HCT116 (cell line): ENCODE measurements at regions not wholly inside any gene's neighbourhood (a gene's known extent, or its start where the extent isn't known, plus 50 kb on each side); places are given as distances from the start of the nearest gene placed in this dataset.

ENCODE experiments used
- CEBPB ChIP-seq: IDR thresholded peaks from 2 replicates; pipeline ENCODE4 v1.6.1; 2012; ENCODE audit warnings: low read depth
- EGR1 ChIP-seq: IDR thresholded peaks from 2 replicates; pipeline ENCODE4 v1.6.1; 2012; ENCODE audit warnings: low read depth
- EZH2 ChIP-seq: fragments of 200-600 bp; sonication (generic); IDR thresholded peaks from 2 replicates; pipeline ENCODE4 v1.6.1; 2017; ENCODE audit warnings: antibody characterized with exemption, mixed run types
- EZH2phosphoT487 ChIP-seq: fragments of 200-600 bp; IDR thresholded peaks from 2 replicates; pipeline ENCODE4 v1.6.1; 2018; ENCODE audit warnings: antibody characterized with exemption, borderline replicate concordance
- JUND ChIP-seq: IDR thresholded peaks from 2 replicates; pipeline ENCODE4 v1.6.1; 2012
- MAX ChIP-seq: IDR thresholded peaks from 2 replicates; pipeline ENCODE4 v1.6.1; 2012
- POLR2A ChIP-seq: IDR thresholded peaks from 2 replicates; pipeline ENCODE4 v1.7.0; 2011; ENCODE audit warnings: borderline replicate concordance; ENCODE audit not compliant: insufficient read depth, insufficient read length; ENCODE audit errors: extremely low read depth
- POLR2AphosphoS5 ChIP-seq: IDR thresholded peaks from 2 replicates; pipeline ENCODE4 v1.6.1; 2011; ENCODE audit warnings: mild to moderate bottlenecking, low read depth, low read length, moderate library complexity
- RAD21 ChIP-seq: IDR thresholded peaks from 2 replicates; pipeline ENCODE4 v1.6.1; 2012; ENCODE audit warnings: low read depth, mild to moderate bottlenecking
- REST ChIP-seq: IDR thresholded peaks from 2 replicates; pipeline ENCODE4 v1.6.1; 2012; ENCODE audit warnings: low read depth
- SP1 ChIP-seq: IDR thresholded peaks from 2 replicates; pipeline ENCODE4 v1.6.1; 2012; ENCODE audit warnings: low read depth
- TCF7L2 ChIP-seq: IDR thresholded peaks from 2 replicates; pipeline ENCODE4 v1.7.0; 2011; ENCODE audit warnings: borderline replicate concordance, inconsistent platforms; ENCODE audit not compliant: insufficient read depth, insufficient read length; ENCODE audit errors: extremely low read depth
- TF ChIP-seq, protein P1 (sequence below), 3 experiments: fragments of 200-600 bp in 1 of 3; sonication (generic) in 1 of 3; IDR thresholded peaks in 2 of 3; conservative IDR thresholded peaks in 1 of 3; 2 replicates each; pipeline ENCODE4 v1.5.1; 2012 to 2017; ENCODE audit warnings: low read depth in 2 of 3, low read length in 2 of 3, antibody characterized with exemption in 1 of 3, borderline replicate concordance in 1 of 3, control low read depth in 1 of 3, mild to moderate bottlenecking in 1 of 3, mixed read lengths in 1 of 3, mixed run types in 1 of 3, moderate library complexity in 1 of 3; ENCODE audit not compliant: insufficient read depth in 1 of 3
- TF ChIP-seq, protein P2 (sequence below): IDR thresholded peaks from 2 replicates; pipeline ENCODE4 v1.6.1; 2011; ENCODE audit warnings: mild to moderate bottlenecking, low read length, moderate library complexity; ENCODE audit not compliant: insufficient replicate concordance; ENCODE audit errors: extremely low read depth

GRCh38 chr9:81256368-81256767 lies 433.0 kb downstream of the TLE1 start:
- TF ChIP-seq, protein P1, sequence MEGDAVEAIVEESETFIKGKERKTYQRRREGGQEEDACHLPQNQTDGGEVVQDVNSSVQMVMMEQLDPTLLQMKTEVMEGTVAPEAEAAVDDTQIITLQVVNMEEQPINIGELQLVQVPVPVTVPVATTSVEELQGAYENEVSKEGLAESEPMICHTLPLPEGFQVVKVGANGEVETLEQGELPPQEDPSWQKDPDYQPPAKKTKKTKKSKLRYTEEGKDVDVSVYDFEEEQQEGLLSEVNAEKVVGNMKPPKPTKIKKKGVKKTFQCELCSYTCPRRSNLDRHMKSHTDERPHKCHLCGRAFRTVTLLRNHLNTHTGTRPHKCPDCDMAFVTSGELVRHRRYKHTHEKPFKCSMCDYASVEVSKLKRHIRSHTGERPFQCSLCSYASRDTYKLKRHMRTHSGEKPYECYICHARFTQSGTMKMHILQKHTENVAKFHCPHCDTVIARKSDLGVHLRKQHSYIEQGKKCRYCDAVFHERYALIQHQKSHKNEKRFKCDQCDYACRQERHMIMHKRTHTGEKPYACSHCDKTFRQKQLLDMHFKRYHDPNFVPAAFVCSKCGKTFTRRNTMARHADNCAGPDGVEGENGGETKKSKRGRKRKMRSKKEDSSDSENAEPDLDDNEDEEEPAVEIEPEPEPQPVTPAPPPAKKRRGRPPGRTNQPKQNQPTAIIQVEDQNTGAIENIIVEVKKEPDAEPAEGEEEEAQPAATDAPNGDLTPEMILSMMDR (IDR thresholded peaks at IDR 0.05 in 2 of 3, conservative IDR thresholded peaks at IDR 0.05 in 1 of 3; ENCODE audit: borderline replicate concordance in 1 of 3, insufficient read depth in 1 of 3, low read depth in 2 of 3, low read length in 2 of 3) = no peak
- TF ChIP-seq JUND = no peak
- no peak for TF ChIP-seq MAX
- no peak for TF ChIP-seq EZH2
- no peak for TF ChIP-seq POLR2AphosphoS5
- no peak for TF ChIP-seq POLR2A
- no peak for TF ChIP-seq RAD21
- TF ChIP-seq SP1 = no peak
- TF ChIP-seq, protein P2, sequence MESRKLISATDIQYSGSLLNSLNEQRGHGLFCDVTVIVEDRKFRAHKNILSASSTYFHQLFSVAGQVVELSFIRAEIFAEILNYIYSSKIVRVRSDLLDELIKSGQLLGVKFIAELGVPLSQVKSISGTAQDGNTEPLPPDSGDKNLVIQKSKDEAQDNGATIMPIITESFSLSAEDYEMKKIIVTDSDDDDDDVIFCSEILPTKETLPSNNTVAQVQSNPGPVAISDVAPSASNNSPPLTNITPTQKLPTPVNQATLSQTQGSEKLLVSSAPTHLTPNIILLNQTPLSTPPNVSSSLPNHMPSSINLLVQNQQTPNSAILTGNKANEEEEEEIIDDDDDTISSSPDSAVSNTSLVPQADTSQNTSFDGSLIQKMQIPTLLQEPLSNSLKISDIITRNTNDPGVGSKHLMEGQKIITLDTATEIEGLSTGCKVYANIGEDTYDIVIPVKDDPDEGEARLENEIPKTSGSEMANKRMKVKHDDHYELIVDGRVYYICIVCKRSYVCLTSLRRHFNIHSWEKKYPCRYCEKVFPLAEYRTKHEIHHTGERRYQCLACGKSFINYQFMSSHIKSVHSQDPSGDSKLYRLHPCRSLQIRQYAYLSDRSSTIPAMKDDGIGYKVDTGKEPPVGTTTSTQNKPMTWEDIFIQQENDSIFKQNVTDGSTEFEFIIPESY = no peak
- no peak for TF ChIP-seq EZH2phosphoT487
- no peak for TF ChIP-seq CEBPB
- TF ChIP-seq TCF7L2 = no peak
- TF ChIP-seq REST = no peak
- TF ChIP-seq EGR1 = no peak
